Transverse colon (tissue), 4 donors: ENCODE measurements at regions not wholly inside any gene's neighbourhood (a gene's known extent, or its start where the extent isn't known, plus 50 kb on each side); places are given as distances from the start of the nearest gene placed in this dataset.
"Not testable (repeated sequence)": the region's sequence is repeated elsewhere in the genome, so short reads cannot be mapped to it uniquely, and the experiment has no call there.

ENCODE experiments used
- DNase-seq: peaks from one replicate; pipeline ENCODE4 v3.0.0-alpha.2; 2019
- H3K27ac ChIP-seq, 4 donors: fragments of 200-600 bp; sonication (generic); 2 replicates each; pipeline ENCODE4 v1.5.1; 2016 to 2018; ENCODE audit warnings: inconsistent platforms in 4 of 4
- H3K27me3 ChIP-seq: fragments of 200-600 bp; sonication (generic); 2 replicates; pipeline ENCODE4 v1.5.1; 2017; ENCODE audit warnings: inconsistent platforms
- H3K36me3 ChIP-seq, 4 donors: fragments of 200-600 bp; sonication (generic); 2 replicates each; pipeline ENCODE4 v1.5.1; 2017 to 2019; ENCODE audit warnings: inconsistent platforms in 4 of 4
- H3K4me1 ChIP-seq, 4 donors: fragments of 200-600 bp; sonication (generic); 2 replicates each; pipeline ENCODE4 v1.5.1; 2017 to 2020; ENCODE audit warnings: inconsistent platforms in 4 of 4
- H3K4me3 ChIP-seq, 4 donors: fragments of 200-600 bp; sonication (generic); 1 replicate in 1 of 4; 2 replicates in 3 of 4; pipeline versions ENCODE4 v1.5.1 to v1.6.1; 2017 to 2019; ENCODE audit warnings: inconsistent platforms in 4 of 4
- H3K9me3 ChIP-seq, 2 donors: fragments of 200-600 bp; sonication (generic); 2 replicates each; pipeline ENCODE4 v1.5.1; 2017 to 2019; ENCODE audit warnings: inconsistent platforms in 2 of 2
- EP300 ChIP-seq: sonication (generic); formaldehyde crosslinking; IDR thresholded peaks from one replicate; pipeline ENCODE4 v1.6.1; 2017; ENCODE audit warnings: antibody characterized with exemption, low read depth
- POLR2A ChIP-seq: fragments of 450-650 bp; IDR thresholded peaks from one replicate; pipeline ENCODE4 v1.6.1; 2016; ENCODE audit warnings: antibody characterized with exemption, mild to moderate bottlenecking, moderate library complexity
- POLR2AphosphoS5 ChIP-seq, 3 donors: sonication (generic); formaldehyde crosslinking; IDR thresholded peaks; one replicate each; pipeline ENCODE4 v1.6.1; 2016; ENCODE audit warnings: antibody characterized with exemption in 3 of 3
- WGBS, 2 donors: methylation state at CpG; one replicate each; pipeline ENCODE4 v1.1.5; 2018; ENCODE audit warnings: low coverage in 1 of 2; 5-methylcytosine and 5-hydroxymethylcytosine counted together
- in situ Hi-C, 4 donors: fragments of 200-750 bp; cut with MboI; loops; one replicate each; pipeline versions ENCODE4 v1.15.0 to v1.15.1; 2017; ENCODE audit warnings: low sequenced_read_pairs in 3 of 4, low pct_ligation_motif_present in 1 of 4, low pct_unique_long_range_greater_than_20kb in 1 of 4
- intact Hi-C: fragments of 100-400 bp; cut with DNase I; formaldehyde crosslinking; loops from one replicate; pipeline ENCODE4 v1.15.1; 2023; ENCODE audit warnings: low total_unique reads
- TF ChIP-seq, protein P1 (sequence below), 5 experiments: fragments of 200-600 bp in 3 of 5; fragments of 450-650 bp in 2 of 5; sonication (generic) in 3 of 5; IDR thresholded peaks; 1 replicate in 2 of 5; 2 replicates in 3 of 5; pipeline ENCODE4 v1.5.1; 2016 to 2017; ENCODE audit warnings: antibody characterized with exemption in 5 of 5, inconsistent platforms in 3 of 5, mild to moderate bottlenecking in 2 of 5, moderate library complexity in 1 of 5

DNA sequence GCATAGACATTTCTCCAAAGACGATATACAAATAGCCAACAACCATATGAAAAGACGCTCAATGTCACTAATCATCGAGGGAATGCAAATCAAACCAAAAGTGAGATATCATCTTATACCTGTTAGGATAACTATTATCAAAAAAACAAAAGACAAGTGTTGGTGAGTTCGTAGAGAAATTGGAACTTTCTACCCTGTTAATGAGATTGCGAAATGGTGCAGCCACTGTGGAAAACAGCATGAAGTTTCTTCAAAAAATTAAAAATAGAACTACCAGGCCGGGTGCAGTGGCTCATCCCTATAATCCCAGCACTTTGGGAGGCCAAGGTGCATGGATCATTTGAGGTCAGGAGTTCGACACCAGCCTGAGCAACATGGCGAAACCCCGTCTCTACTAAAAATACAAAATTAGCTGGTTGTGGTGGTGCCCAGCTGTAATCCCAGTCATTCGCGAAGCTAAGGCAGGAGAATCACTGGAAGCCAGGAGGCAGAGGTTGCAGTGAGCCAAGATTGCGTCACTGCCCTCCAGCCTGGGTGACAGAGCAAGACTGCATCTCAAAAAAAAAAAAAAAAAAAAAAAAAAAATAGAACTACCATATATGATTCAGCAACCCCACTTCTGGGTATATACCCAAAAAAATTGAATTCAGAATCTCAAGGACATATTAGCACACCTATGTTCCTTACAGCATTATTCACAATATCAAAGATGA is 170.0 kb upstream of the ZNF184 start:
- WGBS, 2 donors: 85 to 88% methylated on average over 12 of the region's 12 CpGs
- no peak for TF ChIP-seq EP300
- no peak for TF ChIP-seq POLR2AphosphoS5 (IDR thresholded peaks at IDR 0.05)
- TF ChIP-seq POLR2A: no peak
- TF ChIP-seq, protein P1, sequence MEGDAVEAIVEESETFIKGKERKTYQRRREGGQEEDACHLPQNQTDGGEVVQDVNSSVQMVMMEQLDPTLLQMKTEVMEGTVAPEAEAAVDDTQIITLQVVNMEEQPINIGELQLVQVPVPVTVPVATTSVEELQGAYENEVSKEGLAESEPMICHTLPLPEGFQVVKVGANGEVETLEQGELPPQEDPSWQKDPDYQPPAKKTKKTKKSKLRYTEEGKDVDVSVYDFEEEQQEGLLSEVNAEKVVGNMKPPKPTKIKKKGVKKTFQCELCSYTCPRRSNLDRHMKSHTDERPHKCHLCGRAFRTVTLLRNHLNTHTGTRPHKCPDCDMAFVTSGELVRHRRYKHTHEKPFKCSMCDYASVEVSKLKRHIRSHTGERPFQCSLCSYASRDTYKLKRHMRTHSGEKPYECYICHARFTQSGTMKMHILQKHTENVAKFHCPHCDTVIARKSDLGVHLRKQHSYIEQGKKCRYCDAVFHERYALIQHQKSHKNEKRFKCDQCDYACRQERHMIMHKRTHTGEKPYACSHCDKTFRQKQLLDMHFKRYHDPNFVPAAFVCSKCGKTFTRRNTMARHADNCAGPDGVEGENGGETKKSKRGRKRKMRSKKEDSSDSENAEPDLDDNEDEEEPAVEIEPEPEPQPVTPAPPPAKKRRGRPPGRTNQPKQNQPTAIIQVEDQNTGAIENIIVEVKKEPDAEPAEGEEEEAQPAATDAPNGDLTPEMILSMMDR (IDR thresholded peaks at IDR 0.05): no peak
- no peak overlapping the region for H3K27ac ChIP-seq
- DNase-seq: no peak
- H3K27me3 ChIP-seq: peaks cover 46% of the 10 kb centered on the region
- in situ Hi-C loops: no loop called here
- no peaks in the 10 kb centered on the region for H3K36me3 ChIP-seq
- H3K4me1 ChIP-seq: no peaks in the 10 kb centered on the region
- H3K4me3 ChIP-seq: no peak overlapping the region
- intact Hi-C loops: no loop called here
- peaks cover 6% of the 10 kb centered on the region in 2 donors for H3K9me3 ChIP-seq

DNA sequence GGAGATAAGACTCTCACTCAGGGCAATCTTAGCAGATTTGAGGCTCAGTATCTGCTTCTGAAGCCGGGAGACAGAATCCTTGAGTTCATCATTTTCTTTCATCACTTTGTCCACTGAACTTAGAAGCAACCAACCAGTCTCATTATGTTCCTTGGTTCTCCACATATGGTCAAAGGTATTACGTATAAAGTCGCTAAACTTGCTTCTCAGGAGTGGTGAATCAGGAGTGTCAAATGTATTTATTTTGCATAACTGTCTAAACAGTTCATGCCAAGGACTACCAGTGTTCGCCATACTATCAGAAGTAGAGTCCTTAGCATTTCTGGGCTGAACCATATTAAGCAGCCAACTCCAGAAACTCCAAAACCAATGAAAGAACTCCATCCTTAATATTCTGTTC is 163.0 kb upstream of the ZNF184 start:
- H3K27me3 ChIP-seq: peaks cover 61% of the 10 kb centered on the region
- in situ Hi-C loops, H3K4me3 ChIP-seq, H3K4me1 ChIP-seq, DNase-seq, intact Hi-C loops, H3K9me3 ChIP-seq, H3K27ac ChIP-seq, H3K36me3 ChIP-seq: not testable (repeated sequence)
- WGBS, 2 donors: 75 to 85% methylated on average over 1 to 4 of the region's 4 CpGs

DNA sequence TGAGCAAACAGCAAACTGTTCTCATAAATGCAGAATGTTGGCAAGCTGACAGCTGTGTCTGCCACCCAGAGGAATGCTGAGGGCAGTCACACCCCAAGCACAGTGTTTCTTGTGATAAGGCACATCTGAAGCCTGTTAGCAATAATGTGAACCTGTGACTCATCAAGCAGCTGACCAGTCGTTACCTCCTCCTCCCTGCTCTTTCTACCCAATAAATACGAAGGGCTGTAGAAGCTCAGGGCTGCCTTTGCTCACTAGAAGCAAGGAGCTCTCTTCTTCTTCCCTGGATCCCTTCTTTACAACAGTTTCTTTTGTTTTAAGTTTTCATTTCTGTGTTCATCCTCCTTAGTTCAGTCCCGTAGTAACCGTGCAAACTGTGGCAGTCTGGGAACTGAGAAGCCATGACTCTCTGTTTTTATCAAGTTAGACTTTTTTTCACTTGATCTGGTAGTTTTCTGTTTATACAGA is 160.3 kb upstream of the ZNF184 start:
- intact Hi-C loops, H3K27ac ChIP-seq, H3K4me3 ChIP-seq, in situ Hi-C loops, H3K9me3 ChIP-seq, H3K36me3 ChIP-seq: not testable (repeated sequence)
- H3K4me1 ChIP-seq: peaks cover 0 to 13% (median 6%) of the 10 kb centered on the region in 4 donors
- TF ChIP-seq POLR2AphosphoS5 (IDR thresholded peaks at IDR 0.05): peak in 1 of 3 donors; percentile 17
- peaks cover 81% of the 10 kb centered on the region for H3K27me3 ChIP-seq
- DNase-seq: peak; percentile 57
- WGBS, 2 donors: 58 to 85% methylated on average over 4 of the region's 4 CpGs

DNA sequence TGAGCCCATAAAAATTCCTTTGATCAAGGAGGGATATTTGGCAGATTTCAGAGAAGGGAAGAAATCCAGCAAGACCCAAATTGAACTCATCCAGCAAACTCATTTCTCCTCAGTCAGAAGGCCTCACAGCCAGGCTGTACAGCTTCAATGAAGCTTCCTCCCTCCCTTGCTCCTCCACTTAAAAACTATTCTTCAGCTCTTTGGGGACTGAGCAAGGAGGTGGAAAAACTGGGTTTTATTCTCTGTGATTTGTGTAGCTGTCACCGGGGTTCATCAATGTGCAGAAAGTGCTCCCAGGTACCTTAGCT is 158.7 kb upstream of the ZNF184 start:
- Histone ChIP-seq H3K4me3 (peak overlapping the region in 1 of 4 donors; percentile 39), H3K4me1 (peaks cover 0 to 13% (median 6%) of the 10 kb centered on the region in 4 donors), H3K27me3 (peaks cover 85% of the 10 kb centered on the region), H3K27ac (no peak overlapping the region), H3K36me3 (no peaks in the 10 kb centered on the region), H3K9me3 (no peaks in the 10 kb centered on the region)
- TF ChIP-seq EP300 (no peak), POLR2A (no peak), POLR2AphosphoS5 (IDR thresholded peaks at IDR 0.05) (no peak)
- TF ChIP-seq, protein P1 (IDR thresholded peaks at IDR 0.05): no peak
- WGBS, 2 donors: 95% methylated on average over 1 of the region's 1 CpG; no CpG with 5 or more reads in 1 of the 2 donors
- in situ Hi-C loops (no loop called here), intact Hi-C loops (no loop called here)
- DNase-seq: no peak

DNA sequence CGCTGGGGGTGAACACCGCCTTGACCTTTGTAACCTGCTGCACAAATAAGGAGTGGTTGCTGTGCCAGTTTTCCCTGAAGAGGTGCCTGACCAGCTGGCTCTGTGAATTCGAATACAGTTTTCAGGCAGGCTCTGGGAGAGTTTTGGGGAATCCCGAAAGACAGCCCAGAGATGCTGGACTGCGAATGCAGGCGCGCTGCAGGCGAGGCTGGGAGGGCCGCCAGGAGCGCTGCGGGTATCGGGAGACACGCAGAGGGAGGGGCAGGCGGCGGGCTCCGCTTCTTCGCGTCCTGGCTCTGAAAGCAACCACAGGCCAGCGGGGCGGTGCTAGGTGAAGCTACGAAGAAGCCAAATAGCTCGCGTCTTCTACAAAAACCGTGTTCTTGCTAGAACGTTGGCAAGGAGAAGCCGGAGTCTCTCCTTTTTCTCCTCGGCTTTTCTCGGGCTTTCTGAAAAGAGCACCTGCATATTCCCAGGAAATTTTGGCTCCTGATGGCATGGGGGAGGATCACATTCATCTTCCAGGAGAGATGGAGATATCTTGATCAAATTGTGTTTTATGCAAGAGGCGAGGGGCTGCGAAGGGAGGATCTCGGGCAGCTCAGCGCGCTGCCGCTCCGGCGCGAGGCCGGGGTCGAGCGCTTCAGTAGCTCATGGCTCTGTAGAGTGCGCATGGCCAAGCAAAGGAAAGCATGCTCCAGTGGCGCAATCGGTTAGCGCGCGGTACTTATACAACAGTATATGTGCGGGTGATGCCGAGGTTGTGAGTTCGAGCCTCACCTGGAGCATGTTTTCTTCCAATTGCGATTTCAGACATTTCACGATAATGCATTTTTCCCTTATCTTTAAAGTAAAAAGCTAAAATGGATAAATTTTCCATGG is 158.1 kb upstream of the ZNF184 start:
- no peak overlapping the region for H3K27ac ChIP-seq
- H3K27me3 ChIP-seq: peaks cover 79% of the 10 kb centered on the region
- in situ Hi-C loops: no loop called here
- H3K4me3 ChIP-seq: peak overlapping the region in 2 of 4 donors; percentile 13 to 39
- WGBS, 2 donors: 5 to 8% methylated on average over 11 to 39 of the region's 51 CpGs
- H3K36me3 ChIP-seq: no peaks in the 10 kb centered on the region
- no peaks in the 10 kb centered on the region for H3K9me3 ChIP-seq
- peak; percentile 20 for DNase-seq
- peaks cover 0 to 13% (median 6%) of the 10 kb centered on the region in 4 donors for H3K4me1 ChIP-seq
- intact Hi-C loops: no loop called here
- TF ChIP-seq EP300 (no peak), POLR2A (no peak)
- TF ChIP-seq, protein P1 (IDR thresholded peaks at IDR 0.05): no peak
